GM18861 (cell line): ENCODE measurements at regions not wholly inside any gene's neighbourhood (a gene's known extent, or its start where the extent isn't known, plus 50 kb on each side); places are given as distances from the start of the nearest gene placed in this dataset.
"Not testable (repeated sequence)": the region's sequence is repeated elsewhere in the genome, so short reads cannot be mapped to it uniquely, and the experiment has no call there.

Source experiments
- ATAC-seq: cut with Tn5 transposase; IDR thresholded peaks from one replicate; pipeline ENCODE4 v1.9.1; 2021; ENCODE audit not compliant: unreplicated experiment

- ATAC-seq, result no peak
Observed at GRCh38 chr7:79782906-79783305, 329.4 kb upstream of the MAGI2 start.

GRCh38 chr7:79782256-79782655, 328.8 kb upstream of the MAGI2 start:
- ATAC-seq, result no peak

GRCh38 chr7:79781716-79782115, 328.2 kb upstream of the MAGI2 start:
- no peak for ATAC-seq

- ATAC-seq, result no peak
Observed at GRCh38 chr7:79778786-79779770, 325.6 kb upstream of the MAGI2 start.

GRCh38 chr7:79775911-79776310, 322.4 kb upstream of the MAGI2 start:
- no peak for ATAC-seq

GRCh38 chr7:79774150-79774549, 320.7 kb upstream of the MAGI2 start:
- no peak for ATAC-seq

- no peak for ATAC-seq
Observed at GRCh38 chr7:79770970-79771369, 317.5 kb upstream of the MAGI2 start.

GRCh38 chr7:79770063-79770462, 316.6 kb upstream of the MAGI2 start:
- no peak for ATAC-seq

GRCh38 chr7:79767876-79768560, 314.6 kb upstream of the MAGI2 start:
- not testable (repeated sequence) for ATAC-seq

GRCh38 chr7:79767192-79767591, 313.7 kb upstream of the MAGI2 start:
- not testable (repeated sequence) for ATAC-seq

GRCh38 chr7:79761876-79762429, 308.5 kb upstream of the MAGI2 start:
- no peak for ATAC-seq

GRCh38 chr7:79750941-79751340, 297.5 kb upstream of the MAGI2 start:
- ATAC-seq, result not testable (repeated sequence)

- no peak for ATAC-seq
Observed at GRCh38 chr7:79749856-79750255, 296.4 kb upstream of the MAGI2 start.

- no peak for ATAC-seq
Observed at GRCh38 chr7:79741684-79742083, 288.2 kb upstream of the MAGI2 start.

GRCh38 chr7:79740076-79740475, 286.6 kb upstream of the MAGI2 start:
- ATAC-seq, result no peak

GRCh38 chr7:79739036-79739709, 285.7 kb upstream of the MAGI2 start:
- not testable (repeated sequence) for ATAC-seq

- ATAC-seq, result no peak
Observed at GRCh38 chr7:79736418-79736817, 283.0 kb upstream of the MAGI2 start.

GRCh38 chr7:79735012-79735411, 281.5 kb upstream of the MAGI2 start:
- no peak for ATAC-seq

- ATAC-seq, result no peak
Observed at GRCh38 chr7:79734181-79734580, 280.7 kb upstream of the MAGI2 start.

- no peak for ATAC-seq
Observed at GRCh38 chr7:79732535-79732934, 279.1 kb upstream of the MAGI2 start.

GRCh38 chr7:79730971-79731370, 277.5 kb upstream of the MAGI2 start:
- ATAC-seq, result no peak
